Astrocyte (in vitro differentiated cells and primary cell): ENCODE measurements at regions not wholly inside any gene's neighbourhood (a gene's known extent, or its start where the extent isn't known, plus 50 kb on each side); places are given as distances from the start of the nearest gene placed in this dataset.

Experiments
- DNase-seq: peaks from one replicate; pipeline ENCODE4 v3.0.0-alpha.2; 2010; ENCODE audit warnings: low read depth
- FAIRE-seq: peaks from 2 replicates; lab custom pipeline; 2011; peaks lifted over from hg19 to GRCh38; lab: Jason Lieb, UNC
- H2AFZ ChIP-seq: 2 replicates; pipeline ENCODE4 v1.6.0; 2012; ENCODE audit warnings: low read depth, low read length, inconsistent platforms
- H3K27ac ChIP-seq: 2 replicates; pipeline ENCODE4 v1.5.1; 2011; ENCODE audit warnings: low read depth, low read length, inconsistent platforms
- H3K27me3 ChIP-seq: 2 replicates; pipeline ENCODE4 v1.6.0; 2011; ENCODE audit warnings: low read length, inconsistent platforms; ENCODE audit not compliant: insufficient read depth
- H3K36me3 ChIP-seq: 2 replicates; pipeline ENCODE4 v1.5.1; 2011; ENCODE audit warnings: low read length, inconsistent platforms; ENCODE audit not compliant: insufficient read depth
- H3K4me1 ChIP-seq: 2 replicates; pipeline ENCODE4 v1.5.1; 2011; ENCODE audit warnings: low read length, inconsistent platforms; ENCODE audit not compliant: insufficient read depth
- H3K4me2 ChIP-seq: 2 replicates; pipeline ENCODE4 v1.6.0; 2012; ENCODE audit warnings: low read length, inconsistent platforms
- H3K4me3 ChIP-seq: 2 replicates; pipeline ENCODE4 v1.5.1; 2011; ENCODE audit warnings: low read depth, mild to moderate bottlenecking, low read length, inconsistent platforms; ENCODE audit not compliant: insufficient read depth
- H3K79me2 ChIP-seq: 2 replicates; pipeline ENCODE4 v1.6.0; 2012; ENCODE audit warnings: mild to moderate bottlenecking, low read length, inconsistent platforms; ENCODE audit not compliant: insufficient read depth
- H3K9ac ChIP-seq: 2 replicates; pipeline ENCODE4 v1.6.0; 2012; ENCODE audit warnings: mild to moderate bottlenecking, low read length, inconsistent platforms
- H3K9me3 ChIP-seq: 2 replicates; pipeline ENCODE4 v1.5.1; 2012; ENCODE audit warnings: low read depth, mild to moderate bottlenecking, low read length, inconsistent platforms; ENCODE audit not compliant: insufficient read depth
- H4K20me1 ChIP-seq: 2 replicates; pipeline ENCODE4 v1.6.0; 2012; ENCODE audit warnings: low read length, inconsistent platforms; ENCODE audit not compliant: insufficient read depth
- H3K27ac Mint-ChIP-seq: one replicate; pipeline ENCODE4 v1.8.0; 2021; ENCODE audit warnings: mild to moderate bottlenecking, mixed read lengths; ENCODE audit not compliant: unreplicated experiment
- H3K27me3 Mint-ChIP-seq: one replicate; pipeline ENCODE4 v1.8.0; 2021; ENCODE audit warnings: low read depth, mixed read lengths; ENCODE audit not compliant: unreplicated experiment
- H3K36me3 Mint-ChIP-seq: one replicate; pipeline ENCODE4 v1.8.0; 2021; ENCODE audit warnings: low read depth, mixed read lengths; ENCODE audit not compliant: unreplicated experiment
- H3K4me1 Mint-ChIP-seq: one replicate; pipeline ENCODE4 v1.8.0; 2021; ENCODE audit warnings: low read depth, mixed read lengths; ENCODE audit not compliant: unreplicated experiment
- H3K4me3 Mint-ChIP-seq: one replicate; pipeline ENCODE4 v1.8.0; 2021; ENCODE audit warnings: mild to moderate bottlenecking, moderate library complexity, mixed read lengths; ENCODE audit not compliant: unreplicated experiment
- H3K9me3 Mint-ChIP-seq: one replicate; pipeline ENCODE4 v1.8.0; 2021; ENCODE audit warnings: mild to moderate bottlenecking, mixed read lengths; ENCODE audit not compliant: unreplicated experiment
- EZH2 ChIP-seq: IDR thresholded peaks from 2 replicates; pipeline ENCODE4 v1.6.1; 2012; ENCODE audit warnings: mild to moderate bottlenecking, low read length, inconsistent platforms; ENCODE audit not compliant: insufficient read depth
- TF ChIP-seq, protein P1 (sequence below): IDR thresholded peaks from 2 replicates; pipeline ENCODE4 v1.5.1; 2011; ENCODE audit warnings: low read depth, mild to moderate bottlenecking, inconsistent platforms, low read length, moderate library complexity; ENCODE audit not compliant: insufficient read depth

DNA sequence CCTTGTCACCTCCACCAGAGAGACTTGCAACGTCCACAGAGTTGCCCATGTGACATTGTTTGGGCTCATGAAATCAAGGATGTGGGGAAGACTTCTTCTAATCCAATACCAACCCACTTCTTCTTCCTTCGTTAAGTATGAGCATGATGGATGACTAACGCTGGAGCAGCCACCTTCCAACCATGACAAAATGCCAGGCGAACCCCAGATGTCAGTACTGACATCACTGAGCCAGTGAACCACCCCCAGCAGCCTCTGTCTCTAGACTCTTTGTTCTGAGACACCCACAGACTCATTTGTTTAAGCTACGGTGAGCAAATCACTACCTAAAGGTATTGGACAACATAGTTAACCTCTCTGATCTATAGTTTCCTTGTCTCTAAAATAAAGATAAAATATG is 123.7 kb downstream of the GRIN2B start:
- no peaks in the 10 kb centered on the region for H3K79me2 ChIP-seq
- H3K4me3 Mint-ChIP-seq: no peak overlapping the region
- H3K9me3 Mint-ChIP-seq: no peaks in the 10 kb centered on the region
- no peak overlapping the region for H2AFZ ChIP-seq
- H3K27ac ChIP-seq: no peak overlapping the region
- no peaks in the 10 kb centered on the region for H3K27me3 ChIP-seq
- no peak overlapping the region for H3K9ac ChIP-seq
- H3K36me3 Mint-ChIP-seq: no peaks in the 10 kb centered on the region
- TF ChIP-seq, protein P1, sequence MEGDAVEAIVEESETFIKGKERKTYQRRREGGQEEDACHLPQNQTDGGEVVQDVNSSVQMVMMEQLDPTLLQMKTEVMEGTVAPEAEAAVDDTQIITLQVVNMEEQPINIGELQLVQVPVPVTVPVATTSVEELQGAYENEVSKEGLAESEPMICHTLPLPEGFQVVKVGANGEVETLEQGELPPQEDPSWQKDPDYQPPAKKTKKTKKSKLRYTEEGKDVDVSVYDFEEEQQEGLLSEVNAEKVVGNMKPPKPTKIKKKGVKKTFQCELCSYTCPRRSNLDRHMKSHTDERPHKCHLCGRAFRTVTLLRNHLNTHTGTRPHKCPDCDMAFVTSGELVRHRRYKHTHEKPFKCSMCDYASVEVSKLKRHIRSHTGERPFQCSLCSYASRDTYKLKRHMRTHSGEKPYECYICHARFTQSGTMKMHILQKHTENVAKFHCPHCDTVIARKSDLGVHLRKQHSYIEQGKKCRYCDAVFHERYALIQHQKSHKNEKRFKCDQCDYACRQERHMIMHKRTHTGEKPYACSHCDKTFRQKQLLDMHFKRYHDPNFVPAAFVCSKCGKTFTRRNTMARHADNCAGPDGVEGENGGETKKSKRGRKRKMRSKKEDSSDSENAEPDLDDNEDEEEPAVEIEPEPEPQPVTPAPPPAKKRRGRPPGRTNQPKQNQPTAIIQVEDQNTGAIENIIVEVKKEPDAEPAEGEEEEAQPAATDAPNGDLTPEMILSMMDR: no peak
- no peak for TF ChIP-seq EZH2
- no peak overlapping the region for H3K27ac Mint-ChIP-seq
- H3K27me3 Mint-ChIP-seq: peaks cover 4% of the 10 kb centered on the region
- DNase-seq (no peak), FAIRE-seq (no peak)
- no peak overlapping the region for H3K4me2 ChIP-seq
- no peaks in the 10 kb centered on the region for H3K9me3 ChIP-seq
- H3K36me3 ChIP-seq: no peaks in the 10 kb centered on the region
- H3K4me1 ChIP-seq: no peaks in the 10 kb centered on the region
- no peaks in the 10 kb centered on the region for H4K20me1 ChIP-seq
- no peaks in the 10 kb centered on the region for H3K4me1 Mint-ChIP-seq
- H3K4me3 ChIP-seq: no peak overlapping the region

DNA sequence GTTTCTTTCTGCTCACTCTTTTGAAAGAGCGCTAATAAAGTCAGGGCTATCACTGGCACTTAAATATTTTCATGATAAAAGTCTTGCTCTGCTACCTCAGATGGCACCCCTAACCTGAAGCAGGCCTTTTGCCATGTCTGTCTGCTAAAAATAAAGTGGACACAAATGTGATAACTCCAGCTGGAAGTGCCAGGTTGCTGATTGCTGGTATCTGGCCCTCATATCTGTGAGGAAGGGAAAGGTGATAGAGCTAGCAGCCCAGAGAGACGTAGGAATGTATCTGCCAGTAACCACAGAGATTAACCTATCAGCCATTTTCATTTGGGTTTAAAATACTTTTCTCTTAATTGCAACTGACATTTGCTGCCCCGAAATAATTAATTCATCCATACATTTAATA is 127.9 kb downstream of the GRIN2B start:
- no peaks in the 10 kb centered on the region for H3K4me1 ChIP-seq
- no peaks in the 10 kb centered on the region for H4K20me1 ChIP-seq
- TF ChIP-seq, protein P1: no peak
- no peak for TF ChIP-seq EZH2
- H3K4me2 ChIP-seq: no peak overlapping the region
- no peak overlapping the region for H3K27ac ChIP-seq
- no peaks in the 10 kb centered on the region for H3K79me2 ChIP-seq
- no peaks in the 10 kb centered on the region for H3K36me3 ChIP-seq
- no peaks in the 10 kb centered on the region for H3K9me3 ChIP-seq
- Mint-ChIP-seq H3K36me3 (no peaks in the 10 kb centered on the region), H3K27me3 (peaks cover 8% of the 10 kb centered on the region), H3K4me3 (no peak overlapping the region), H3K27ac (no peak overlapping the region), H3K9me3 (no peaks in the 10 kb centered on the region), H3K4me1 (peaks cover 5% of the 10 kb centered on the region)
- DNase-seq (no peak), FAIRE-seq (no peak)
- no peak overlapping the region for H3K9ac ChIP-seq
- no peak overlapping the region for H2AFZ ChIP-seq
- H3K27me3 ChIP-seq: no peaks in the 10 kb centered on the region
- no peak overlapping the region for H3K4me3 ChIP-seq

DNA sequence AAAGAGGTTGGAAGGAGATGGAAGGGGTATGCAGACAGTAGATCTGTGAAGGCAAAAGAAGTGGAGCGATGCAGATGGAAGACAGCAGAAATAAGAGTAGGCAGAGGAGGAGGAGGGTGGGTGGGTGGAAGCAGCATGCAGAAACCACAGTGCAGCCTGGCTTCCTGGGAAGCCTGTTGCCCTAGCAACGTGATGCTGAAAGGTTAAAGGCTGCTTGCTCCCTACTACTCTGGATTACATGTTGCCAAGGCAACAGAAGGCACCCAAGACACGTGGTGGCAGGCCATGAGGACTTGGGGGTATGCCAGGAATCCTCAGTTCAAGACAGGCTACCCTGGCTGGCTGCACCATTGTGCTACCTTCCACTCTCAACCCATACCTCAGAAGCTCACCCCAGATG is 129.6 kb downstream of the GRIN2B start:
- no peak for FAIRE-seq

More for the DNA sequence above, 129.6 kb downstream of the GRIN2B start:
- H2AFZ ChIP-seq: no peak overlapping the region
- no peaks in the 10 kb centered on the region for H3K9me3 ChIP-seq
- no peaks in the 10 kb centered on the region for H4K20me1 ChIP-seq
- Mint-ChIP-seq H3K4me1 (peaks cover 5% of the 10 kb centered on the region), H3K27me3 (peaks cover 16% of the 10 kb centered on the region), H3K27ac (no peak overlapping the region), H3K9me3 (no peaks in the 10 kb centered on the region), H3K4me3 (peak overlapping the region; percentile 57), H3K36me3 (no peaks in the 10 kb centered on the region)
- no peaks in the 10 kb centered on the region for H3K79me2 ChIP-seq
- no peak overlapping the region for H3K4me2 ChIP-seq
- TF ChIP-seq, protein P1: no peak
- TF ChIP-seq EZH2: no peak
- DNase-seq: no peak
- no peaks in the 10 kb centered on the region for H3K27me3 ChIP-seq
- H3K27ac ChIP-seq: no peak overlapping the region
- no peak overlapping the region for H3K4me3 ChIP-seq
- H3K4me1 ChIP-seq: no peaks in the 10 kb centered on the region
- H3K36me3 ChIP-seq: no peaks in the 10 kb centered on the region
- no peak overlapping the region for H3K9ac ChIP-seq
